GM12801 (cell line): ENCODE measurements at regions not wholly inside any gene's neighbourhood (a gene's known extent, or its start where the extent isn't known, plus 50 kb on each side); places are given as distances from the start of the nearest gene placed in this dataset.

ENCODE experiments used
- TF ChIP-seq, protein P1 (sequence below): IDR thresholded peaks from one replicate; pipeline ENCODE4 v1.5.1; 2011; ENCODE audit warnings: control low read depth; ENCODE audit not compliant: insufficient read length; ENCODE audit errors: extremely low read depth

DNA sequence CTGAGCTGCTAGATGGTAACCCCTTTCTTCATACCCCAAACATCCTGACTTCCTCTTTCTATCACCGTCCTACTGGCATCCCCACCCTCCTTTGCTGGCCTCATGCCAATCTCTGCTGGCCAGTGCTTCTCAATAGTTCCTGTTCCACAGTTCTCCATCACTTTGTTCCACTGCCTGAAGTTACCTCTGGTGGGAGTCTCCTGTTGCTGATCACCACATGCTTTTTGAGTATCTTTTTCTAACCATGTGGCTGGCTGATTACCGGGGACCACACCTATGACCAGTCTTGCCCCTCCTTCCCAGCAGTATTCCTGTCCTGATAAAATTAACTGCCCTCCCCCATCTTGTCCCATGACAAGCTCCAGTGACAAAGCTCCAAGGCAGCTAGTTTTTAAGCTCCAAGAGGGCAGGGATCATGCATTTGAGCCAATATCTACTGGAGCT, 380.4 kb upstream of the CCL2 start:
- TF ChIP-seq, protein P1, sequence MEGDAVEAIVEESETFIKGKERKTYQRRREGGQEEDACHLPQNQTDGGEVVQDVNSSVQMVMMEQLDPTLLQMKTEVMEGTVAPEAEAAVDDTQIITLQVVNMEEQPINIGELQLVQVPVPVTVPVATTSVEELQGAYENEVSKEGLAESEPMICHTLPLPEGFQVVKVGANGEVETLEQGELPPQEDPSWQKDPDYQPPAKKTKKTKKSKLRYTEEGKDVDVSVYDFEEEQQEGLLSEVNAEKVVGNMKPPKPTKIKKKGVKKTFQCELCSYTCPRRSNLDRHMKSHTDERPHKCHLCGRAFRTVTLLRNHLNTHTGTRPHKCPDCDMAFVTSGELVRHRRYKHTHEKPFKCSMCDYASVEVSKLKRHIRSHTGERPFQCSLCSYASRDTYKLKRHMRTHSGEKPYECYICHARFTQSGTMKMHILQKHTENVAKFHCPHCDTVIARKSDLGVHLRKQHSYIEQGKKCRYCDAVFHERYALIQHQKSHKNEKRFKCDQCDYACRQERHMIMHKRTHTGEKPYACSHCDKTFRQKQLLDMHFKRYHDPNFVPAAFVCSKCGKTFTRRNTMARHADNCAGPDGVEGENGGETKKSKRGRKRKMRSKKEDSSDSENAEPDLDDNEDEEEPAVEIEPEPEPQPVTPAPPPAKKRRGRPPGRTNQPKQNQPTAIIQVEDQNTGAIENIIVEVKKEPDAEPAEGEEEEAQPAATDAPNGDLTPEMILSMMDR: no peak

DNA sequence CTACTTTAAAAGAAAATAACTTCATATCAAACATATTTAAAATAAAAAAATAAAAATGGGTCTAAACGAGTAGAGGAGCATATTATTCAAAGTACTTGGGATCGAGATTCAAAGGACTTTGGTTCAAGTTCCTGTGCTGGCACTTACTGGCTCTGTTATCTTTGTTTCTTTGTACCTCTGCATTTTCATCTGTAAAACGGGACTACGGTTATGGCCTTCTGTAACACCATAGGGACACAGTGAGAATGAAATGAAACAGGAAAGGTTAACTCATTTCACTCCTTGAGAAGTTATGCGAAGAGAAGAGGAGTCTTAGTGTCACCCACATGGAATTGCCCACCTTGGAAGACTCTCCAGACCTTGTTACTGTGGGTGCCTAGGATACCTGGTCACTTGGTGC, 379.1 kb upstream of the CCL2 start:
- TF ChIP-seq, protein P1: no peak

DNA sequence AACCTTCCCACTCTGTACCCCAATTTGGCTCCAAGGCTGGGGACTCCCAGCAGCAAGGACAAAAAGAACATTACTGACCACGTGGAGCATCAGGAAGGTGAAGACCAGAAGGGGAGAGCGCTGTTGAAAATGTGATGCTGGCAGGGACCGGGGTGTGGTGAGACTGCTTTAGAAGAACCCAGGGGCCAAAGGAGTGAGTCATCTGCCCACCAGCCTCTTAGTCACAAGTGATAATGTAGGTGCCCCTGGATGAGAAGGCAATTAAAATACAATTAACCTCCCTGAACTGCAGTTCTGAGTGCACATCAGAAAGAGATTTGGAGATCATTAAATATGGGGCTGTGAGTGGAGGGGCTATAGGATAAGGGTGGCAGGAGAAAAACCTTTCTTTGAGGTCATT, 366.6 kb upstream of the CCL2 start:
- TF ChIP-seq, protein P1: no peak

DNA sequence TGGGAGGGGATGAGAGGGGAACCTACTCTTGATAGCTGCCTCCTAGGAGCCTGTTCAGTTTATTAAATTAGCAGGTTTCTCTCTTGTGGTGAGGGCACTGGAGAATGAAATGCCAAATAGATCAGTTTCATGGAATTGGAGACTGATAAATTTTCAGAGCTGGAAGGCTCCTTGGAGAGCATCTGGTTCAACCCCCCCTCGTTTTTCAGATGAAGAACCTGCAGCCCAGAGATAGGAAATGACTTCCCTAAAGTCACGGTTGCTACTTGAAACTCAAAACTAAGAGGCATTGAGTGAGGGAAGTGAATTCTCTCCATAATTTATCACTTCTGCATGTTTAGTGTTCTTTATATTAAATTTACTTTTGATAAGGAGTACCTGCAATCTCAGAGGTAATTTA, 366.0 kb upstream of the CCL2 start:
- TF ChIP-seq, protein P1: no peak

DNA sequence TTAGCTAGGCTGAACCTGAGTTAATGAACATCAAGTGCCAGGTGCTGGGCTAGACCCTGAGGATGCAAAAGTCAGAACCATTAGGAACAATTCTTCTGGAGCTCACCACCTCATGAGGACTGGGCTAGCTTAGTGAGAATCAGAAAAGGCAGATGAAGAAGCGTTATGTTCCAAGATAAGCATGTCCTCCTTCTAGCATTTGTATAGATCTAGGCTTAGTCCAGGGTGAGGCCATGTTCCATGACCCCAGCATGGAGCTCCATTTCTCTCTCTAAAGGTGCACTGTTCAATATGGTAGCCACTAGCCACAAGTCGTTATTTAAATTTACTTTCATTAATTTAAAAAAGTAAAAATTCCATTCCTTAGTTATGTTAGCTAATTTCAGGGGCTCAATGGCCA, 365.3 kb upstream of the CCL2 start:
- TF ChIP-seq, protein P1: no peak

DNA sequence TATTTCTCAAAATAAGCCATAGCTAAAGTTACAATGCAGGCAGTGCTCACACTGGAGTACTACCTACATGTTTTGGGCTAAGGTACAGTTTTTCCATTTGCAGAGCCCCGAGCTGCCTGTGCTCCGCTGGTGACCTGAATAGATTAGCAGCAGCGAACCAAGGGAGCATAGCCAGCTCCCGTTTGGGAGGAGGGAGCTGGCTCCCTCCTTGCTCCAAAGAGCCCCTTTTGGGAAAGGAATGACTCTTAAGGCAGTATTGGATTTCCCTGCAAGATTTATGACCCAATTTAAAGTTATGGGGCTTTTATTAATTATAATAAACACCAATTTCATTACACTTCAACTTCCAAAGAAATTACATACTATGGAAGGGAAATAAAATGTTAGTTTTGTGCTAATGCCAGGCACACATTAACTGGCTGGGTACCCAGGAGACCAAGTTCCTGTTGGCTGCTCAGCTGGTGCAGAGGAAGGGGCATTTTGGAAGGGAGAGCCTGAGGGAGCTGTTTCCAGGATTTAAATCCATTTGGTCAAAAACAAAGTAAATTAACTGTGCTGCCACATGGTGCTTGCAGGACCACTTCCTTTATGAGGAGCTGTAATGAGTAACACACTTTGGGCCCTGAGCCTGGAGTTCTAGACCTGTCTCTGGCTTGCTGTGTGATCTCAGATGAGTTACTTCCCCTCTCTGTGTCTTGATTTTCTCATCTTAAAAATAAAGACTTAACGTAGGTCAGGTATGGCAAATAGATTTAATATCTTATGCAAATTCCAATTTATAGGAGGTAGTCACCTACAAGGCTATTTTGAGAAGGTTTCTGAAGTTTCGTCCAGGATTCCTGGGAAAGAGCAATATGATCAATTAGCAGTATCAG, 362.1 kb upstream of the CCL2 start:
- TF ChIP-seq, protein P1: no peak

DNA sequence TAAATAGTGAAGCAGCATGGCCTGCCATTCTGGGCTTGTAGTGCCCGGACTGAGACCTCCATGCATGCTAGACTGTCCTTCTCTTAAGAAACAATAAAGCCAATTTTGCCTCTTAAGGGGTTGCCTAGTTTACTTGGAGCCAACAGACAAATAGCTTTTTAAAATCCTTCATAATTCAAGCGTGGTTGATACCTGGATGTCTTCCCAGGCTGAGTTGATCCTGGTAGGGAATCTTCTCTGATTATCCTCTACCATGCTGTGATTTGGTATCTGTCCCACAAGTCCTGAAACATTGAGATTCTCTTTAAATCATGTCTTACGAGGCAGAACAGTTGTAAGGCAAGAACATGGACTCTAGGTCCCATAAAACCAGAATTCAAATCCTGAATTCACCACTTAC, 359.6 kb upstream of the CCL2 start:
- TF ChIP-seq, protein P1: no peak
